Caco-2 (cell line): ENCODE measurements at regions not wholly inside any gene's neighbourhood (a gene's known extent, or its start where the extent isn't known, plus 50 kb on each side); places are given as distances from the start of the nearest gene placed in this dataset.

Experiments
- BruUV-seq: library from RNA; stranded (reverse); fragments of 400-500 nt; replicated peaks from 2 replicates; lab custom pipeline; 2021; lab: Mats Ljungman, UMichigan
- CTCF ChIA-PET: fragments of 300-600 bp; sonication (Branson Sonifier 250); formaldehyde crosslinking; loops from one replicate; lab custom pipeline; 2022; ENCODE audit warnings: antibody characterized with exemption; lab: Charles Lee
- POLR2A ChIA-PET: fragments of 300-600 bp; sonication (Branson Sonifier 250); formaldehyde crosslinking; loops from one replicate; lab custom pipeline; 2022; ENCODE audit warnings: antibody characterized with exemption; lab: Charles Lee
- DNase-seq, 2 experiments: peaks; one replicate each; pipeline versions ENCODE4 v3.0.0 to v3.0.0-alpha.2; 2020 to 2022
- H3K27me3 ChIP-seq: replicated peaks from 2 replicates; pipeline ENCODE4 v1.6.0; 2011; ENCODE audit warnings: low read length; ENCODE audit not compliant: control insufficient read depth, insufficient read depth
- H3K36me3 ChIP-seq: 2 replicates; pipeline ENCODE4 v1.5.1; 2011; ENCODE audit warnings: low read length; ENCODE audit not compliant: control insufficient read depth, insufficient read depth
- H3K4me1 ChIP-seq: fragments of 250-450 bp; sonication (Bioruptor Pico); 2 replicates; pipeline ENCODE4 v1.5.1; 2020; ENCODE audit warnings: mild to moderate bottlenecking
- H3K4me3 ChIP-seq: 2 replicates; pipeline ENCODE4 v1.5.1; 2011; ENCODE audit warnings: low read depth, mild to moderate bottlenecking, control low read depth, low read length
- H3K9me3 ChIP-seq: fragments of 250-450 bp; sonication (Bioruptor Pico); 2 replicates; pipeline ENCODE4 v1.5.1; 2020; ENCODE audit warnings: mild to moderate bottlenecking, moderate library complexity
- H3K27ac Mint-ChIP-seq: one replicate; pipeline ENCODE4 v1.8.0; 2022; ENCODE audit warnings: mixed read lengths; ENCODE audit not compliant: unreplicated experiment
- H3K27me3 Mint-ChIP-seq: one replicate; pipeline ENCODE4 v1.8.0; 2022; ENCODE audit warnings: mixed read lengths; ENCODE audit not compliant: insufficient read depth, unreplicated experiment
- H3K36me3 Mint-ChIP-seq: one replicate; pipeline ENCODE4 v1.8.0; 2022; ENCODE audit warnings: mild to moderate bottlenecking, mixed read lengths; ENCODE audit not compliant: insufficient read depth, unreplicated experiment
- H3K4me1 Mint-ChIP-seq: one replicate; pipeline ENCODE4 v1.8.0; 2022; ENCODE audit warnings: low read depth, mixed read lengths; ENCODE audit not compliant: unreplicated experiment
- H3K4me3 Mint-ChIP-seq: one replicate; pipeline ENCODE4 v1.8.0; 2022; ENCODE audit warnings: mild to moderate bottlenecking, moderate library complexity, mixed read lengths; ENCODE audit not compliant: unreplicated experiment
- H3K9me3 Mint-ChIP-seq: one replicate; pipeline ENCODE4 v1.8.0; 2022; ENCODE audit warnings: mixed read lengths; ENCODE audit not compliant: unreplicated experiment
- CTCF ChIP-seq, 2 experiments: fragments of 200-600 bp in 1 of 2; IDR thresholded peaks; 1 replicate in 1 of 2; 2 replicates in 1 of 2; pipeline versions ENCODE4 v1.5.1 to v1.8.0; 2011 to 2022; ENCODE audit warnings: antibody characterized with exemption in 1 of 2, control low read depth in 1 of 2, inconsistent platforms in 1 of 2, low read depth in 1 of 2, low read length in 1 of 2, mild to moderate bottlenecking in 1 of 2, moderate library complexity in 1 of 2; ENCODE audit not compliant: insufficient read depth in 1 of 2, severe bottlenecking in 1 of 2, unreplicated experiment in 1 of 2
- intact Hi-C: fragments of 100-400 bp; cut with micrococcal nuclease; formaldehyde crosslinking; loops from one replicate; pipeline ENCODE4 v1.10.0; 2022; ENCODE audit not compliant: unreplicated experiment

DNA sequence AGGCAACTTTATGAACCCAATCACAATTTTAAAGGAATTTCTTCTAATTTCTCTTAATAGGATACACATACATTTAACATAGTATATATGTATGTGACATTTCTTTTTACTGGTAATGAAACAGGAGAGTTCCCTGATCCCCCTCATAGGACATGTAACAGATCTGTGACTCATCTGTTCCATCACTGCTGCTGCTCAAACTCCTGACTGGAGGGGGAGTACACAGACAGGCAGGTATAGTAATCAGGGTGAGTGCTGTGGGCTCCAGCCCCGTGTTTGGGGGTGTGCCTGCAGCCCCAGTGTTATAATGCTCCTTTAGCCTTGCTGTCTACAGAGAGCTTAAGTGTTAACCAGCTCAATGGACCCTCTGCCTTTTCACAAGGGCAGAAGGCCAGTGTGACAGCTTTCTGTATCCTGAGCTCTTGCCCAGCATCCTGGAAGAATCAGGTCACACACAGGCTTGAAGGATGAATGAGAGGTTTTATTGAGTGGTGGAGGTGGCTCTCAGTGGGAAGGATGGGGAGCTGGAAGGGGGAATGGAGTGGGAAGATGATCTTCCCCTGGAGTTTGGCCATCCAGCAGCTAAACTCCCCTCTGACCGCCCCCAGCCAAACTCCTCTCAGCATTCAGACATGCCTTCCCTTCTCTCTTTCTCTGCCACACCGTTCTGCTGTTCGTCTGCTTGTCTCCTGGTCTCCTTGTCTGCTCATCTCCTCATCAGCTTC, 161.3 kb downstream of the ZNF608 start:
- Histone ChIP-seq H3K4me1 (peaks cover 38% of the 10 kb centered on the region), H3K27me3 (no peaks in the 10 kb centered on the region), H3K4me3 (no peak overlapping the region), H3K36me3 (no peaks in the 10 kb centered on the region), H3K9me3 (0 out of 2 replicates have a peak, but pooled peaks cover 2% of the 10 kb centered on the region)
- H3K9me3 Mint-ChIP-seq = no peaks in the 10 kb centered on the region
- POLR2A ChIA-PET = interaction anchor here (0.6 kb wide), 2 partner anchors 44 to 138 kb away, joined by 3 read pairs; no protein-coding TSS in a partner anchor
- H3K4me1 Mint-ChIP-seq = peaks cover 28% of the 10 kb centered on the region
- H3K27ac Mint-ChIP-seq = no peak overlapping the region
- intact Hi-C loops = loop anchor here (10.0 kb wide), 1 partner anchor 320 kb away; no protein-coding TSS in a partner anchor
- H3K27me3 Mint-ChIP-seq = no peaks in the 10 kb centered on the region
- no TSS peak for BruUV-seq
- CTCF ChIA-PET = no interaction called here
- TF ChIP-seq CTCF (IDR thresholded peaks at IDR 0.05; ENCODE audit: insufficient read depth in 1 of 2, low read depth in 1 of 2, low read length in 1 of 2, severe bottlenecking in 1 of 2, unreplicated experiment in 1 of 2) = no peak
- no peaks in the 10 kb centered on the region for H3K36me3 Mint-ChIP-seq
- no peak for DNase-seq
- H3K4me3 Mint-ChIP-seq = no peak overlapping the region

DNA sequence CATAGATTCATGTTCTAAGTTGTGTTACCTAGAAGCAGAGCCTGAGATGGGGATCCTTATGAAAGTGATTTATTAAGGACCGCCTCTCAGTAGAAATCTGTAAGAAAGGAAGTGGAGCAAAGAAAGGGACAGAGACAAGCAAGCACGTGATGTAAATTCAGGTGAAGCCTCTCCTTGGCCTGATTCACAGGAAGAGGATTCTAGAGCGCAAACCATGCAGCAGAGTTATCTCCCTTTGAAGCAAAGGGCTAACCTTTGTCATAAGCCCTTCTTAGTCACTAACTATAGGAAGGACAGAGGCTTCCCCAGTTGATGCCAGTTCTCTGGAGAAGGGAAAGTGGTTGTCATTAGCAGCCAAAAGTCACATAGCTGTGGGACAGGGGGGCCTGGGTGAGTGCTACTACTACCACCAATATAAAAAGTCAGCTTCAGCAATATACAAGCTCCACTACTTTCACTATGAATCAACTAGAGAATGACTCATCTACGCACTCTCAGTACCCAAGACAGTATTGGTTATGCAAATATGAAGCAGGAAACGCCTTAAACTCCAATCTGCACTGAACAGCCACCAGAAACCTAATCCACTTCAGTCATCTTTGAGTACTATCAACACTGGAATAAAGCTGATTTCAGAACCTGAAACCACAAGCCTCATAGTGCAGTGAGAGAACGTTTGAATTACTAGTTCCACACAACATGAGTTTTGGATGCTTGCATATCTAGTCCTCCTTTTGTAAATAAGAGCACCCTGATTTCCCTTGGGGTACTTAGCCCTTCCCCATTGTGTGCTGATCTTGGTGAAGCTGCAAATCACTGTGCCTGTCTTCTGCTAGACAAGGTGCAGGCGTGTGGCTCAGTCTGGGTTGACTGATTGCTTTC, 162.7 kb downstream of the ZNF608 start:
- no TSS peak for BruUV-seq
- peak overlapping the region; percentile 89 for H3K27ac Mint-ChIP-seq
- no peak overlapping the region for H3K4me3 Mint-ChIP-seq
- Histone ChIP-seq H3K36me3 (no peaks in the 10 kb centered on the region), H3K4me3 (no peak overlapping the region), H3K27me3 (no peaks in the 10 kb centered on the region), H3K4me1 (peaks cover 38% of the 10 kb centered on the region), H3K9me3 (no peaks in the 10 kb centered on the region)
- no peaks in the 10 kb centered on the region for H3K27me3 Mint-ChIP-seq
- intact Hi-C loops = loop anchor here (10.0 kb wide), 1 partner anchor 321 kb away; no protein-coding TSS in a partner anchor
- CTCF ChIA-PET = no interaction called here
- no peaks in the 10 kb centered on the region for H3K36me3 Mint-ChIP-seq
- DNase-seq = no peak
- no peak for TF ChIP-seq CTCF (IDR thresholded peaks at IDR 0.05; ENCODE audit: insufficient read depth in 1 of 2, low read depth in 1 of 2, low read length in 1 of 2, severe bottlenecking in 1 of 2, unreplicated experiment in 1 of 2)
- peaks cover 30% of the 10 kb centered on the region for H3K4me1 Mint-ChIP-seq
- H3K9me3 Mint-ChIP-seq = no peaks in the 10 kb centered on the region
- POLR2A ChIA-PET = no interaction called here

GRCh38 chr5:124582561-124582840, 163.9 kb downstream of the ZNF608 start:
- Mint-ChIP-seq H3K4me3 (no peak overlapping the region), H3K36me3 (no peaks in the 10 kb centered on the region), H3K4me1 (peaks cover 34% of the 10 kb centered on the region), H3K27me3 (no peaks in the 10 kb centered on the region), H3K27ac (peak overlapping the region; percentile 89), H3K9me3 (no peaks in the 10 kb centered on the region)
- ChIA-PET CTCF (no interaction called here), POLR2A (no interaction called here)
- Histone ChIP-seq H3K4me1 (peaks cover 38% of the 10 kb centered on the region), H3K27me3 (no peaks in the 10 kb centered on the region), H3K9me3 (no peaks in the 10 kb centered on the region), H3K4me3 (no peak overlapping the region), H3K36me3 (no peaks in the 10 kb centered on the region)
- DNase-seq = no peak
- TF ChIP-seq CTCF (IDR thresholded peaks at IDR 0.05; ENCODE audit: insufficient read depth in 1 of 2, low read depth in 1 of 2, low read length in 1 of 2, severe bottlenecking in 1 of 2, unreplicated experiment in 1 of 2) = no peak
- intact Hi-C loops = loop anchor here (10.0 kb wide), 1 partner anchor 322 kb away; no protein-coding TSS in a partner anchor
- no TSS peak for BruUV-seq
